HS-5 (cell line): ENCODE measurements at regions not wholly inside any gene's neighbourhood (a gene's known extent, or its start where the extent isn't known, plus 50 kb on each side); places are given as distances from the start of the nearest gene placed in this dataset.

Source experiments
- DNase-seq: peaks from one replicate; pipeline ENCODE4 v3.0.0-alpha.2; 2012; ENCODE audit warnings: low read depth

- DNase-seq, result no peak
Measured at GRCh38 chr1:29439615-29440014, 203.3 kb downstream of the PTPRU start.

- DNase-seq, result no peak
Measured at GRCh38 chr1:29438991-29439390, 202.7 kb downstream of the PTPRU start.

- no peak for DNase-seq
Measured at GRCh38 chr1:29437946-29438345, 201.6 kb downstream of the PTPRU start.

- DNase-seq, result no peak
Measured at GRCh38 chr1:29436181-29436785, 200.0 kb downstream of the PTPRU start.

- no peak for DNase-seq
Measured at GRCh38 chr1:29433830-29434229, 197.5 kb downstream of the PTPRU start.

GRCh38 chr1:29431138-29431537 lies 194.8 kb downstream of the PTPRU start:
- DNase-seq, result no peak

- no peak for DNase-seq
Measured at GRCh38 chr1:29429656-29430055, 193.3 kb downstream of the PTPRU start.

GRCh38 chr1:29428997-29429396 lies 192.7 kb downstream of the PTPRU start:
- DNase-seq, result no peak

- DNase-seq, result no peak
Measured at GRCh38 chr1:29428280-29428615, 191.9 kb downstream of the PTPRU start.

GRCh38 chr1:29427614-29428279 lies 191.4 kb downstream of the PTPRU start:
- no peak for DNase-seq

- DNase-seq, result no peak
Measured at GRCh38 chr1:29426701-29427279, 190.5 kb downstream of the PTPRU start.

- no peak for DNase-seq
Measured at GRCh38 chr1:29425631-29426030, 189.3 kb downstream of the PTPRU start.

GRCh38 chr1:29424266-29424665 lies 187.9 kb downstream of the PTPRU start:
- no peak for DNase-seq

GRCh38 chr1:29420202-29420601 lies 183.9 kb downstream of the PTPRU start:
- DNase-seq, result no peak

- no peak for DNase-seq
Measured at GRCh38 chr1:29417971-29418370, 181.6 kb downstream of the PTPRU start.

- no peak for DNase-seq
Measured at GRCh38 chr1:29417147-29417858, 181.0 kb downstream of the PTPRU start.

GRCh38 chr1:29416267-29417146 lies 180.2 kb downstream of the PTPRU start:
- no peak for DNase-seq

GRCh38 chr1:29415861-29416260 lies 179.5 kb downstream of the PTPRU start:
- no peak for DNase-seq

- no peak for DNase-seq
Measured at GRCh38 chr1:29415156-29415830, 179.0 kb downstream of the PTPRU start.

GRCh38 chr1:29414086-29414485 lies 177.8 kb downstream of the PTPRU start:
- DNase-seq, result no peak

- no peak for DNase-seq
Measured at GRCh38 chr1:29413661-29414060, 177.3 kb downstream of the PTPRU start.

GRCh38 chr1:29412591-29412990 lies 176.3 kb downstream of the PTPRU start:
- DNase-seq, result no peak
